ENCODE measurements at regions not wholly inside any gene's neighbourhood (a gene's known extent, or its start where the extent isn't known, plus 50 kb on each side); places are given as distances from the start of the nearest gene placed in this dataset.

GRCh38 chr12:127857661-127858060 is 409.3 kb upstream of the TMEM132C start:
- no peak for DNase-seq (ENCODE audit: low read depth, low spot score)
- TF ChIP-seq GATA2 (IDR thresholded peaks at IDR 0.05; ENCODE audit: insufficient read depth, insufficient read length, low read depth, low read length) (no peak), FOS (IDR thresholded peaks at IDR 0.05; ENCODE audit: borderline replicate concordance, insufficient read depth, low read length) (no peak), POLR2A (IDR thresholded peaks at IDR 0.05; ENCODE audit: low read depth, low read length) (no peak), EZH2 (IDR thresholded peaks at IDR 0.05; ENCODE audit: borderline replicate concordance, low read depth, low read length, severe bottlenecking) (no peak), JUN (IDR thresholded peaks at IDR 0.05; ENCODE audit: borderline replicate concordance, insufficient read depth, insufficient read length, low read depth) (no peak), CTCF (IDR thresholded peaks at IDR 0.05; ENCODE audit: extremely low read depth in 1 of 2, insufficient read depth in 1 of 2, low read depth in 1 of 2, low read length in 2 of 2) (no peak), POLR2AphosphoS5 (IDR thresholded peaks at IDR 0.05; ENCODE audit: insufficient read depth, low read depth, low read length) (no peak), MYC (IDR thresholded peaks at IDR 0.05; ENCODE audit: low read depth, low read length) (no peak)
- TF ChIP-seq, protein P1, sequence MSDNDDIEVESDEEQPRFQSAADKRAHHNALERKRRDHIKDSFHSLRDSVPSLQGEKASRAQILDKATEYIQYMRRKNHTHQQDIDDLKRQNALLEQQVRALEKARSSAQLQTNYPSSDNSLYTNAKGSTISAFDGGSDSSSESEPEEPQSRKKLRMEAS (IDR thresholded peaks at IDR 0.05; ENCODE audit: insufficient read depth, insufficient read length), result no peak

More at GRCh38 chr12:127857661-127858060, 409.3 kb upstream of the TMEM132C start:
- FAIRE-seq, result no peak
- intact Hi-C loops (cut with micrococcal nuclease), result no loop called here
- H3K27me3 ChIP-seq (ENCODE audit: control insufficient read depth in 2 of 2, insufficient read depth in 2 of 2, low read length in 2 of 2), result no peaks in the 10 kb centered on the region
- no peaks in the 10 kb centered on the region for H3K4me1 ChIP-seq (ENCODE audit: control insufficient read depth, extremely low read depth, insufficient read depth, low read length)
- no peak overlapping the region for H3K4me3 ChIP-seq (replicated peaks in 1 of 3; ENCODE audit: insufficient read depth in 1 of 3, low read depth in 1 of 3, low read length in 3 of 3)
- no peaks in the 10 kb centered on the region for H3K36me3 ChIP-seq (ENCODE audit: control insufficient read depth in 2 of 2, extremely low read depth in 1 of 2, insufficient read depth in 2 of 2, low read length in 2 of 2)
- no peak overlapping the region for H3K4me2 ChIP-seq (ENCODE audit: insufficient read depth, low read length)
- dilution Hi-C loops (cut with MboI; ENCODE audit: extremely low pct_ligation_motif_present, low sequenced_read_pairs), result no loop called here
- no peak overlapping the region for H3K9ac ChIP-seq (replicated peaks; ENCODE audit: extremely low read depth, insufficient read depth, low read length)
- H3K27ac ChIP-seq (ENCODE audit: insufficient read depth, low read depth, low read length), result no peak overlapping the region
- H2AFZ ChIP-seq (ENCODE audit: low read depth, low read length), result no peak overlapping the region
- ChIA-PET CTCF (no interaction called here), POLR2A (no interaction called here)
- no peaks in the 10 kb centered on the region for H3K9me1 ChIP-seq (replicated peaks; ENCODE audit: control insufficient read depth, extremely low read depth, insufficient read depth, low read length)
- H4K20me1 ChIP-seq (replicated peaks; ENCODE audit: control insufficient read depth, extremely low read depth, insufficient read depth, low read length), result no peaks in the 10 kb centered on the region
- no peaks in the 10 kb centered on the region for H3K79me2 ChIP-seq (ENCODE audit: control insufficient read depth, insufficient read depth, low read length)
- no TSS peak for BruUV-seq (replicated peaks)
- peaks cover 10% of the 10 kb centered on the region for H3K9me3 ChIP-seq (replicated peaks; ENCODE audit: control insufficient read depth, insufficient read depth, low read length)

All from endothelial cell of umbilical vein (primary cell).